AG09309 (cell line): ENCODE measurements at regions not wholly inside any gene's neighbourhood (a gene's known extent, or its start where the extent isn't known, plus 50 kb on each side); places are given as distances from the start of the nearest gene placed in this dataset.

ENCODE experiments used
- DNase-seq: peaks from one replicate; pipeline ENCODE4 v3.0.0-alpha.2; 2010; ENCODE audit warnings: low read depth
- H3K4me3 ChIP-seq: 2 replicates; pipeline ENCODE4 v1.5.1; 2011; ENCODE audit warnings: mild to moderate bottlenecking, low read depth, low read length, moderate library complexity; ENCODE audit not compliant: control insufficient read depth
- TF ChIP-seq, protein P1 (sequence below): IDR thresholded peaks from 2 replicates; pipeline ENCODE4 v1.5.1; 2011; ENCODE audit warnings: mild to moderate bottlenecking, low read depth, low read length, inconsistent platforms; ENCODE audit not compliant: insufficient read depth, control insufficient read depth; ENCODE audit errors: missing control alignments

GRCh38 chr11:86161837-86162236 lies 82.7 kb upstream of the EED start:
- TF ChIP-seq, protein P1, sequence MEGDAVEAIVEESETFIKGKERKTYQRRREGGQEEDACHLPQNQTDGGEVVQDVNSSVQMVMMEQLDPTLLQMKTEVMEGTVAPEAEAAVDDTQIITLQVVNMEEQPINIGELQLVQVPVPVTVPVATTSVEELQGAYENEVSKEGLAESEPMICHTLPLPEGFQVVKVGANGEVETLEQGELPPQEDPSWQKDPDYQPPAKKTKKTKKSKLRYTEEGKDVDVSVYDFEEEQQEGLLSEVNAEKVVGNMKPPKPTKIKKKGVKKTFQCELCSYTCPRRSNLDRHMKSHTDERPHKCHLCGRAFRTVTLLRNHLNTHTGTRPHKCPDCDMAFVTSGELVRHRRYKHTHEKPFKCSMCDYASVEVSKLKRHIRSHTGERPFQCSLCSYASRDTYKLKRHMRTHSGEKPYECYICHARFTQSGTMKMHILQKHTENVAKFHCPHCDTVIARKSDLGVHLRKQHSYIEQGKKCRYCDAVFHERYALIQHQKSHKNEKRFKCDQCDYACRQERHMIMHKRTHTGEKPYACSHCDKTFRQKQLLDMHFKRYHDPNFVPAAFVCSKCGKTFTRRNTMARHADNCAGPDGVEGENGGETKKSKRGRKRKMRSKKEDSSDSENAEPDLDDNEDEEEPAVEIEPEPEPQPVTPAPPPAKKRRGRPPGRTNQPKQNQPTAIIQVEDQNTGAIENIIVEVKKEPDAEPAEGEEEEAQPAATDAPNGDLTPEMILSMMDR: no peak
- H3K4me3 ChIP-seq: no peak overlapping the region
- no peak for DNase-seq

DNA sequence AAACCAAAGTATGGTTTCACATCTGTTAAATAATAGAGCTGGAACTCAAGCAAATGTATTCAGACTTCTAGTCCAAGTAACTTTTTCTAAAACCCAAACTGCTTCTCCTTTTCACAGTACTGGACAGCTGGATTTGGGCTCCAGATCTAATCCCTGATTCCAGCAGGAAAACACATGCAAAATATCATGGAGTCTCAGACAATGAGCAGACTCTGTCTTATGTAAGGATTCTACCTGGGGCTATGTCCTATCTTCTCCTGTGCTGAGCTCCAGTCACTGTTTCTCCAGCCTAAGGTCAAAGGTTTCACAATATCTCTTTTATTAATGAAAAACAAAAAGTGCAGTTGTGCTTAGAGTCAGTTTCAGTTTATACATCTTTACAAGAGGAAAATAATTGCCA lies 83.2 kb upstream of the EED start:
- H3K4me3 ChIP-seq: no peak overlapping the region
- DNase-seq: no peak
- TF ChIP-seq, protein P1: no peak

DNA sequence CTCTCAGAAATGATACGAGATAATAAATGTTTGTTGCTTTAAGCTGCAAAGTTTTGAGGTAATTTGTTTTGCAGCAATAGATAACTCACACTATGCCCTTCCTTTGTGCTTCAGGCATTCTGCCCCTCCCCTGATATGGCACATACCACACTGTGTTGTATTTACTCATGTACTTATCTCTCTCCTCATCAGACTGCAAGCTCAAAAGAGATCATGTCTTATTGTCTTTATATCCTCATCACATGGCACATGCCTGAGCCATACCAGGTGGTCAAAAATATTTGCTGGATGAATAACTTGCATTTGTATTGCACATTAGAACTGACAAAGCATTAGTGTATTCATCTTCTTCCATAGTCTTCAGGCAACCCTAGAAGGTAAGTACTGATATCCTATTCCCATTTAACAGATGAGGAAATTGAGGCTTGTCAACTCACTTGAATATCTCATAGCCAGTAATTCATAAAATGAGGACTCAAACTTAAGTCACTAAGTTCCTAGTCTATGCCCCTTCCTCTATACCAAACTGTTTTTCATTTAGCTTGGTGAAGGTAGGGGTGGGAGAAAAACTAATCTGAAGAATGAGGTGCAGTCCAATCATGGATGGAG lies 83.9 kb upstream of the EED start:
- TF ChIP-seq, protein P1: no peak
- no peak for DNase-seq

DNA sequence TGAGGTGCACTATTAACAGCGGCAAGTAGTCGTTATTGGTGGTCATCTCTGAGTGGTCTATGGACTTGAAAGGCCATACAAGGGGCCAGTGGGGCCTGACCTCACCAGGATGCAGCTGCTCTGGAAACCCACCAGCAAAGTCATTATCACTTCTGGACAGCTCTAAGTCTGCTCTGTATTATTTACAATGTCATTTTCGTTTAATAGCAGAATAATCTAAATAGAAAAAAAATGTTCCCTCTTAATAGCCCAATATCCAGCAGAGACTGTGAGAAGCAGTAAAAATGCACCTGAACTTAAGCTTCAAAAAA lies 85.0 kb upstream of the EED start:
- H3K4me3 ChIP-seq: no peak overlapping the region
- TF ChIP-seq, protein P1: no peak
- DNase-seq: no peak

More for the DNA sequence above, 83.9 kb upstream of the EED start:
- no peak overlapping the region for H3K4me3 ChIP-seq

DNA sequence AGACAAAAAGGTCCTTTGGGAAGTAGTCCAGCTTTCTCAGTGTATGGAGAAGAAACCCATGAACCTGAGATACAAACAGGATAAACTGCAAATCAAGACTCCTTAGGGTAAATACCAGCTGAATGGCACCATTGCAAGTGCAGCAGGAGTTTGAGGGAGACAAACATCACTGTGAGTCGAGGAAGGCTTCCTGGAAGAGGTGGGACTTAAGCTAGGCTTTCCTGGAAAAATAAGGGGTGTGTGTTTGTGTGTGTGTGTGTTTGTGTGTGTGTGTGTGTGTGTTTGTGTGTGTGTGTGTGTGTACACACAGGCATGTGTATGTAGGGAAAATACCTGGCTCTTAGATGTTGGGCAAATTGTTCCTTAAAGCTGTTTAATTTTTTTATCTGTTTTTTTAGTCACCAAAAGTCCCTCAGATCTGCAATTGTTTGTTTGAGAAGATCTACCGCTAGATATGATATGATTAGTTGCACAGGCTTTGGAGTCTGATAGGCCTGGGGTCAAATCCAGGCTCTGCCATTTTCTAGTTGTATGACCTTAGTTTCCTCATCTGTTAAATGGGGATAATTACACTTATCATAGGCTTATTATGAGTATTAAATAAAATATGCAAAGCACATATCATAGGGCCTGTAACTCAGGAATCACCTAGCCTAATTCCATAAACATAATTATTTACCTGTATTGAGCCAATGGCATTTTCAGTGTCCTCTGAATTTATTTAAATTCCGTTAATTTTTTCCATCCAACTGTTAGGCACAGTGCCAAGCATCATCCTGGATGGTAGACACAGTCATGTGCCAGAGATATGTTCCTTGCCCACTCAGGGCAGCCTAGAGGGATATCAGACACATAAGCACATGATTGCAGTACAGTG lies 85.6 kb upstream of the EED start:
- no peak overlapping the region for H3K4me3 ChIP-seq
- DNase-seq: no peak
- TF ChIP-seq, protein P1: no peak

- TF ChIP-seq, protein P1: no peak
- no peak overlapping the region for H3K4me3 ChIP-seq
- no peak for DNase-seq
These were observed 86.7 kb upstream of the EED start for GRCh38 chr11:86157797-86158378.
